T-helper 1 cell (primary cell): ENCODE measurements at regions not wholly inside any gene's neighbourhood (a gene's known extent, or its start where the extent isn't known, plus 50 kb on each side); places are given as distances from the start of the nearest gene placed in this dataset.

Source experiments
- DNase-seq, 5 donors: peaks; one replicate each; pipeline ENCODE4 v3.0.0-alpha.2; 2012 to 2020

DNA sequence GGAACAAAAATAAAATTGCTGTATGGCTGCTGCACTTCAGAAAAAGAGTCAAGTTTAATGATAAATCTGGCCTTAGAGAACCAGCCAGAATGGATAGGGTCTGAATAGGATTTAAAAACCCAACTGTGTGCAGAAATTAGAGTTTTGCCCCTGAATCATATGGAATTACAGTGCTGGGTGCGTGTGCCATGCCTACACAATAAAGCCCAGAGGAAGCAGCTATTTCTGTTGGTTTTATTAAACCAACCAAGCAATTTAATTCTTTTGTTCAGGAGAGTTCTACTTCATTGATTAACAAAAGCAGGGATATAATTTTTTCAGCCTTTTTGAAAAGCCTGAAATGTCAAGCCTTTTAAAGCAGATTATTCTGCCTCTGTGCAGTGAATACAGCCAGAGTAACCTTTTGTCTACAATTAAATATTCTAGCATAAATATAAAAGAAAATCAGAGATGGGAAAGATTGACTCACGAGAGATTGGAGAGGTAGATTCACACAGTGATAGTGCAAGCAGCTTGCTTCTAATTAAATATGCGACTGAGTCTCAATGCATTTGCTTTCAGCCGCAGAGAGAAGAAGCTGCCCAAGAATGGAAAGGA lies 66.7 kb upstream of the DNAJC19 start:
- DNase-seq = no peak

DNA sequence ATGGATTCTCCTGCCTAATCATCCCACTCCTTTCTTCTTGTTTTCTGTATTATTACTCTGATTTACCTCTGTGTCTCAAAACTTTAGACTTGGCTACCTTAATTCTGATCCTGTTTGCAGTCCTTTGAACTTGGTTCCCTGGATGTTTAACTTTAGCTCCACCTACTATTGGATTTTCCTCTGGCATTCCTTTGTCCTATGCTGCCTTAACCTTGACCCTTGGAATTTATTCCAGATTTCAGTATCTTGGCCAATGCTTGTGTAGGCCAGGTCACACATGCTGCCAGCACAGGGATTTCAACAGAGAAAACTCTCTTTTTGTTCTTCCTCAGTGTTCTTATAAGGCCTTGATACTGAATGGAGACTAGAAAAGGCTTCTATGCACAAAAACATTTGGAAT lies 65.0 kb upstream of the DNAJC19 start:
- DNase-seq = no peak

DNA sequence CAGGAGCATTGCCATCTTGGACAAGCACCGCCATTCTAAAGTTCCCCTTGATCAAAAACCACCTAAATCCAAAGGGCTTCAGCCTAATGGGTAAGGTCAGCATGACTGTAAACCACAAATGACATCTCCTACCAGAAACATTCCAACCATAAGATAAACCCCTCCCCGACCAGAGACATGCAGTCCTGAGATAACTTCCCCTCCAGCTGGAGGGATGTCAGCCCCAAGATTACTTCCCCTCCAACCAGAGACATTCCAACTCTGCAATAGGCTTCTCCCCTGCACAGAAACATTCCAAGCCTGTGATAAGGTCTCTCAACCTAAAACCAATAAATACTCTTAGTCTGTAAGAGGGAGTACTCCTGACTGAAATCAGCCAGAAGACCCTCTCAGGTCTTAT lies 62.7 kb upstream of the DNAJC19 start:
- no peak for DNase-seq

DNA sequence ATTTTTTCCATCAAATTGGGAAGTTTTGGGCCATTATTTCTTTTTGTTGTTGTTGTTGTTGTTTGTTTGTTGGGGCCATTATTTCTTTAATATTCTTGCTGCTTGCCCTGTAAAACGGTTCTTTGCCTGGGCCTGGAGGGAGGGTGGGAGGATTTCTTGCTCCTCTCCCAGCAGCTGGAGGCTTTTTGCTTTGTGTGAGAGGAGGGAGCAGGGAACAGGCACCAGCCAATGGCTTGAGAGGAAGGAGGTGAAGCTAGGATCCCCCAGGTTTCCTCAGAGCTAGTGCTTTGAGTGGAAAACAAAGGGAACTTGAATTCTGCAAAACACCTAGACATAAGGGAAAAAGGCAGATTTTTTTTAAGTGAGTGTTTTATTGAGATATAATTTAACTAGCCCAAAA lies 61.2 kb upstream of the DNAJC19 start:
- no peak for DNase-seq

DNA sequence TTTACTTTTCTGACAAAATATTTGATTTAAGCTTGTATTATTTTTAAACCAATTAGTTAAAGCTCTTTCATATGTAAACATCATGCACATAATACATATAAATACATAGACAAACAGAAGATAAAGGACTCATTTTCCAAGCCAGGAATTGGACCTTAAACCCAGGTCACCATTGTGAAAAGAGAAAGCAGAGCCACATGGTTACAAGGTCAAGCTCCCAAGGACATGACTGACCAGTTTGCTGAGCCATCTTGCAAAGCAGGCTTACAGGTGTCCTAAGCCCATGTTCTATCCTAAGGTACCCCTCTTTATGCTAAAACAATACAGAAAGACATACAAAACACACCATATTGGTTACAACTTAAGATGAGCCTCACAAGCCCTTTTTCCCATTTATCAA lies 50.5 kb upstream of the DNAJC19 start:
- DNase-seq = no peak
